ENCODE measurements at regions not wholly inside any gene's neighbourhood (a gene's known extent, or its start where the extent isn't known, plus 50 kb on each side); places are given as distances from the start of the nearest gene placed in this dataset.

GRCh38 chr12:126189856-126190255 lies 1124.6 kb downstream of the AACS start:
- TF ChIP-seq POLR2A (IDR thresholded peaks at IDR 0.05): no peak
- TF ChIP-seq POLR2AphosphoS5 (IDR thresholded peaks at IDR 0.05): no peak
- TF ChIP-seq, protein P1, sequence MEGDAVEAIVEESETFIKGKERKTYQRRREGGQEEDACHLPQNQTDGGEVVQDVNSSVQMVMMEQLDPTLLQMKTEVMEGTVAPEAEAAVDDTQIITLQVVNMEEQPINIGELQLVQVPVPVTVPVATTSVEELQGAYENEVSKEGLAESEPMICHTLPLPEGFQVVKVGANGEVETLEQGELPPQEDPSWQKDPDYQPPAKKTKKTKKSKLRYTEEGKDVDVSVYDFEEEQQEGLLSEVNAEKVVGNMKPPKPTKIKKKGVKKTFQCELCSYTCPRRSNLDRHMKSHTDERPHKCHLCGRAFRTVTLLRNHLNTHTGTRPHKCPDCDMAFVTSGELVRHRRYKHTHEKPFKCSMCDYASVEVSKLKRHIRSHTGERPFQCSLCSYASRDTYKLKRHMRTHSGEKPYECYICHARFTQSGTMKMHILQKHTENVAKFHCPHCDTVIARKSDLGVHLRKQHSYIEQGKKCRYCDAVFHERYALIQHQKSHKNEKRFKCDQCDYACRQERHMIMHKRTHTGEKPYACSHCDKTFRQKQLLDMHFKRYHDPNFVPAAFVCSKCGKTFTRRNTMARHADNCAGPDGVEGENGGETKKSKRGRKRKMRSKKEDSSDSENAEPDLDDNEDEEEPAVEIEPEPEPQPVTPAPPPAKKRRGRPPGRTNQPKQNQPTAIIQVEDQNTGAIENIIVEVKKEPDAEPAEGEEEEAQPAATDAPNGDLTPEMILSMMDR (IDR thresholded peaks at IDR 0.05 in 8 of 11, conservative IDR thresholded peaks at IDR 0.05 in 3 of 11): no peak
- no peak overlapping the region for H3K4me3 ChIP-seq
- peaks cover 0 to 11% (median 0%) of the 10 kb centered on the region in 8 donors for H3K9me3 ChIP-seq
- H3K4me1 ChIP-seq: peaks cover 0 to 10% (median 0%) of the 10 kb centered on the region in 6 donors
- intact Hi-C loops (cut with DNase I; ENCODE audit: low total_unique reads): no loop called here
- no peaks in the 10 kb centered on the region for H3K36me3 ChIP-seq
- H3K27me3 ChIP-seq (replicated peaks in 1 of 7): peaks cover 5 to 39% (median 18%) of the 10 kb centered on the region in 7 donors
- H3K27ac ChIP-seq: no peak overlapping the region
- no peak for DNase-seq
- 48 to 55% (median 49%) methylated on average over 10 of the region's 10 CpGs for WGBS, 5 donors

GRCh38 chr12:126191031-126191891 lies 1126.0 kb downstream of the AACS start:
- H3K4me3 ChIP-seq: peak overlapping the region in 6 of 8 donors; percentile 4 to 49 (median 24)
- peak overlapping the region in 2 of 8 donors; percentile 29 to 61 for H3K27ac ChIP-seq
- intact Hi-C loops (cut with DNase I; ENCODE audit: low total_unique reads): no loop called here
- peaks cover 5 to 39% (median 18%) of the 10 kb centered on the region in 7 donors for H3K27me3 ChIP-seq (replicated peaks in 1 of 7)
- H3K4me1 ChIP-seq: peaks cover 0 to 10% (median 0%) of the 10 kb centered on the region in 6 donors
- no peak for TF ChIP-seq POLR2AphosphoS5 (IDR thresholded peaks at IDR 0.05)
- TF ChIP-seq POLR2A (IDR thresholded peaks at IDR 0.05): no peak
- TF ChIP-seq, protein P1 (IDR thresholded peaks at IDR 0.05 in 8 of 11, conservative IDR thresholded peaks at IDR 0.05 in 3 of 11): no peak
- 10 to 21% (median 12%) methylated on average over 33 to 62 of the region's 62 CpGs for WGBS, 5 donors
- peaks cover 0 to 11% (median 0%) of the 10 kb centered on the region in 8 donors for H3K9me3 ChIP-seq
- no peaks in the 10 kb centered on the region for H3K36me3 ChIP-seq
- peak; percentile 77 for DNase-seq

- 76 to 84% (median 81%) methylated on average over 13 of the region's 13 CpGs for WGBS, 5 donors
- intact Hi-C loops (cut with DNase I; ENCODE audit: low total_unique reads): no loop called here
- TF ChIP-seq, protein P1 (IDR thresholded peaks at IDR 0.05 in 8 of 11, conservative IDR thresholded peaks at IDR 0.05 in 3 of 11): no peak
- TF ChIP-seq POLR2A (IDR thresholded peaks at IDR 0.05): no peak
- TF ChIP-seq POLR2AphosphoS5 (IDR thresholded peaks at IDR 0.05): no peak
- peak overlapping the region in 3 of 8 donors; percentile 14 to 61 (median 29) for H3K27ac ChIP-seq
- peaks cover 5 to 39% (median 18%) of the 10 kb centered on the region in 7 donors for H3K27me3 ChIP-seq (replicated peaks in 1 of 7)
- H3K36me3 ChIP-seq: no peaks in the 10 kb centered on the region
- H3K4me3 ChIP-seq: peak overlapping the region in 4 of 8 donors; percentile 13 to 49 (median 30)
- peaks cover 0 to 11% (median 0%) of the 10 kb centered on the region in 8 donors for H3K9me3 ChIP-seq
- DNase-seq: no peak
- peaks cover 0 to 10% (median 0%) of the 10 kb centered on the region in 6 donors for H3K4me1 ChIP-seq
Measured at GRCh38 chr12:126191949-126192348, 1126.7 kb downstream of the AACS start.

DNA sequence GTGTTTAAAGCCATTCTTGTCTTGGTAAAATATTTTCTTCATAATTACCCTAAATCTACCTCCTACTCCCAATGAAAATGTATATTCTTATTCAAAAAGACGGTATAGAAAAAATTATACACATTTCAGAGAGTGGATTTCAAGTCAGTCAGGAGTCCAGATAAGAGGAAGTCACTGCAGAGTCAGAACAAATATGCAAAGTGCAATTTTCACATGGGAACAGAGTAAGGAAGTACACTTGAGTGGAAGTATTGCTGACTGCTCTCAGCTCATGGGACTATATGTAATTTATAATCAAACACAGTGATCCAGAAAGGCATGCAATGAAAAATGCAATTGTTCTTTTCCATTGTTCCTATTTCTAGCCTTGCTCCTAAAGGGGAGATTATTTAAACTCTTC lies 1128.0 kb downstream of the AACS start:
- no peak for TF ChIP-seq POLR2A (IDR thresholded peaks at IDR 0.05)
- TF ChIP-seq, protein P1 (IDR thresholded peaks at IDR 0.05 in 8 of 11, conservative IDR thresholded peaks at IDR 0.05 in 3 of 11): no peak
- TF ChIP-seq POLR2AphosphoS5 (IDR thresholded peaks at IDR 0.05): no peak
- intact Hi-C loops (cut with DNase I; ENCODE audit: low total_unique reads): no loop called here
- peak overlapping the region in 3 of 8 donors; percentile 14 to 61 (median 21) for H3K27ac ChIP-seq
- H3K9me3 ChIP-seq: peaks cover 0 to 11% (median 0%) of the 10 kb centered on the region in 8 donors
- peaks cover 5 to 39% (median 18%) of the 10 kb centered on the region in 7 donors for H3K27me3 ChIP-seq (replicated peaks in 1 of 7)
- peaks cover 0 to 10% (median 0%) of the 10 kb centered on the region in 6 donors for H3K4me1 ChIP-seq
- DNase-seq: no peak
- no peak overlapping the region for H3K4me3 ChIP-seq
- no peaks in the 10 kb centered on the region for H3K36me3 ChIP-seq
- WGBS, 5 donors: 63 to 84% (median 73%) methylated on average over 1 of the region's 1 CpG
